ENCODE measurements at regions not wholly inside any gene's neighbourhood (a gene's known extent, or its start where the extent isn't known, plus 50 kb on each side); places are given as distances from the start of the nearest gene placed in this dataset.

DNA sequence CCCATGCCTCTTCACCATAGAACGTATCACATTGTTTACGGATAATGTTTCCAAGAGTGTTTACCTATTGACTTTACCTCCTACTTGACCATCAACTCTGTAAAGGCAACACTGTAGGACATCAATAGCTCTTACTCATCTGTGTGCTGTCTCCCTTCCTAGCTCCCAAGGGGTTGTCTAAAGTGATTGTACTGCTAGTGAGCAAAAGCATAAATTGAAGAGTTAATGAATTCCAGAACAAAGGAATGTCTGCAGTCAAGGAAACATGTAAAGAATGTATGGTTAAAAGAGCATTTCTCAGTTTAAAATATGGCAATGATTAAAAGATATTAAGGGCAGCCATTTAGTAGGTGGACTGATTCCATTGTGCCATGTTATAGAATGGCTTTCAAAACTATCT is 985.4 kb downstream of the TBC1D32 start (continued):
- TF ChIP-seq, protein P1, sequence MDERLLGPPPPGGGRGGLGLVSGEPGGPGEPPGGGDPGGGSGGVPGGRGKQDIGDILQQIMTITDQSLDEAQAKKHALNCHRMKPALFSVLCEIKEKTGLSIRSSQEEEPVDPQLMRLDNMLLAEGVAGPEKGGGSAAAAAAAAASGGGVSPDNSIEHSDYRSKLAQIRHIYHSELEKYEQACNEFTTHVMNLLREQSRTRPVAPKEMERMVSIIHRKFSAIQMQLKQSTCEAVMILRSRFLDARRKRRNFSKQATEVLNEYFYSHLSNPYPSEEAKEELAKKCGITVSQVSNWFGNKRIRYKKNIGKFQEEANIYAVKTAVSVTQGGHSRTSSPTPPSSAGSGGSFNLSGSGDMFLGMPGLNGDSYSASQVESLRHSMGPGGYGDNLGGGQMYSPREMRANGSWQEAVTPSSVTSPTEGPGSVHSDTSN (CRISPR knock-in tag; IDR thresholded peaks at IDR 0.05; ENCODE audit: low read depth) = no peak
- TF ChIP-seq, protein P1 (tag; conservative IDR thresholded peaks at IDR 0.05; ENCODE audit: low read depth) = no peak
- TF ChIP-seq DDX20 (tag; IDR thresholded peaks at IDR 0.05; ENCODE audit: low read depth) (no peak), PYGO2 (tag; IDR thresholded peaks at IDR 0.05) (no peak)

DNA sequence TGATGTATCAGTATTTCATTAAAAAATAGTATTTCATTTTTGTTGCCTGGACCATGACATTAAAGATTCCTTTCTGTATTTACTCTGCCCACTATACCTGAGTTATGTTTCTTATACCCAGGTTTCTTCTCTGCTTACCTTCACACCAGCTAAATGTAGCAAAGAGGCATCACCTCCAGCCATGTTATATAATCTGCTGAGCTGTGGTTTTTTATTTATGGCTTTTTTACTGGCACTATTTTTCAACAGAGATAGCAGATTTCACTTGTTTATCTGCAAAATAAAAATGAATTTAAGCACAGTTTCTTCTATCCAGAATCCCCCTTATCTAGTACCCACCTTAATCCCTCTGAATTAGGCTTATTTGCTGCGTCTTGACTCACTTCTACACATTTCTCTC is 979.0 kb upstream of the MAN1A1 start:
- BruUV-seq (replicated peaks) = no TSS peak
- ChIA-PET CTCF (ENCODE audit: low intra/inter-chr PET ratio) (no interaction called here), POLR2A (no interaction called here)
- intact Hi-C loops (cut with micrococcal nuclease) (no loop called here), in situ Hi-C loops (cut with MboI) (no loop called here)
- Histone ChIP-seq H3K4me3 (no peak overlapping the region), H3K4me2 (ENCODE audit: insufficient read depth, low read length) (no peak overlapping the region), H3K79me2 (ENCODE audit: control insufficient read depth, insufficient read depth, low read length) (no peaks in the 10 kb centered on the region), H3K9me3 (replicated peaks; ENCODE audit: control insufficient read depth, insufficient read depth, low read depth, low read length) (no peaks in the 10 kb centered on the region; the same call in none of the 2 replicates), H3K27ac (ENCODE audit: extremely low read depth, low read depth, low read length) (no peak overlapping the region), H3K27me3 (ENCODE audit: control insufficient read depth in 2 of 2, insufficient read depth in 2 of 2, low read length in 2 of 2) (no peaks in the 10 kb centered on the region), H4K20me1 (replicated peaks; ENCODE audit: control insufficient read depth, insufficient read depth, low read length) (no peaks in the 10 kb centered on the region), H2AFZ (ENCODE audit: low read depth, low read length) (no peak overlapping the region), H3K4me1 (replicated peaks in 1 of 2; ENCODE audit: control insufficient read depth in 2 of 2, insufficient read depth in 2 of 2, low read length in 2 of 2) (no peaks in the 10 kb centered on the region), H3K36me3 (ENCODE audit: control insufficient read depth, insufficient read depth, low read length) (no peaks in the 10 kb centered on the region), H3K9me1 (ENCODE audit: control insufficient read depth, insufficient read depth, low read length) (no peaks in the 10 kb centered on the region), H3K9ac (ENCODE audit: insufficient read depth in 1 of 2, low read depth in 2 of 2, low read length in 2 of 2) (no peak overlapping the region)
- ATAC-seq = no peak
- WGBS (ENCODE audit: insufficient coverage, low coverage, missing lambda C conversion rate) = 6% methylated on average over 1 of the region's 1 CpG
- no peak for FAIRE-seq
- TF ChIP-seq L3MBTL2 (IDR thresholded peaks at IDR 0.05) (no peak), ETS2 (tag; IDR thresholded peaks at IDR 0.05; ENCODE audit: borderline replicate concordance, poor library complexity, severe bottlenecking) (no peak), HMGN3 (IDR thresholded peaks at IDR 0.05; ENCODE audit: borderline replicate concordance, extremely low read depth, insufficient read length, low read depth, low read length) (no peak), DPF2 (IDR thresholded peaks at IDR 0.05) (no peak), GTF2F1 (IDR thresholded peaks at IDR 0.05; ENCODE audit: low read depth, low read length) (no peak), CBX2 (IDR thresholded peaks at IDR 0.05; ENCODE audit: insufficient read depth, low read length, poor library complexity, severe bottlenecking) (no peak)
- TF ChIP-seq, protein P2, sequence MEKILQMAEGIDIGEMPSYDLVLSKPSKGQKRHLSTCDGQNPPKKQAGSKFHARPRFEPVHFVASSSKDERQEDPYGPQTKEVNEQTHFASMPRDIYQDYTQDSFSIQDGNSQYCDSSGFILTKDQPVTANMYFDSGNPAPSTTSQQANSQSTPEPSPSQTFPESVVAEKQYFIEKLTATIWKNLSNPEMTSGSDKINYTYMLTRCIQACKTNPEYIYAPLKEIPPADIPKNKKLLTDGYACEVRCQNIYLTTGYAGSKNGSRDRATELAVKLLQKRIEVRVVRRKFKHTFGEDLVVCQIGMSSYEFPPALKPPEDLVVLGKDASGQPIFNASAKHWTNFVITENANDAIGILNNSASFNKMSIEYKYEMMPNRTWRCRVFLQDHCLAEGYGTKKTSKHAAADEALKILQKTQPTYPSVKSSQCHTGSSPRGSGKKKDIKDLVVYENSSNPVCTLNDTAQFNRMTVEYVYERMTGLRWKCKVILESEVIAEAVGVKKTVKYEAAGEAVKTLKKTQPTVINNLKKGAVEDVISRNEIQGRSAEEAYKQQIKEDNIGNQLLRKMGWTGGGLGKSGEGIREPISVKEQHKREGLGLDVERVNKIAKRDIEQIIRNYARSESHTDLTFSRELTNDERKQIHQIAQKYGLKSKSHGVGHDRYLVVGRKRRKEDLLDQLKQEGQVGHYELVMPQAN (IDR thresholded peaks at IDR 0.05; ENCODE audit: borderline replicate concordance) = no peak
- TF ChIP-seq, protein P3, sequence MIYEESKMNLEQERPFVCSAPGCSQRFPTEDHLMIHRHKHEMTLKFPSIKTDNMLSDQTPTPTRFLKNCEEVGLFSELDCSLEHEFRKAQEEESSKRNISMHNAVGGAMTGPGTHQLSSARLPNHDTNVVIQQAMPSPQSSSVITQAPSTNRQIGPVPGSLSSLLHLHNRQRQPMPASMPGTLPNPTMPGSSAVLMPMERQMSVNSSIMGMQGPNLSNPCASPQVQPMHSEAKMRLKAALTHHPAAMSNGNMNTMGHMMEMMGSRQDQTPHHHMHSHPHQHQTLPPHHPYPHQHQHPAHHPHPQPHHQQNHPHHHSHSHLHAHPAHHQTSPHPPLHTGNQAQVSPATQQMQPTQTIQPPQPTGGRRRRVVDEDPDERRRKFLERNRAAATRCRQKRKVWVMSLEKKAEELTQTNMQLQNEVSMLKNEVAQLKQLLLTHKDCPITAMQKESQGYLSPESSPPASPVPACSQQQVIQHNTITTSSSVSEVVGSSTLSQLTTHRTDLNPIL (CRISPR knock-in tag; IDR thresholded peaks at IDR 0.05) = no peak
- DNase-seq (ENCODE audit: extremely low read depth in 1 of 4, low spot score in 3 of 4) = no peak
